ENCODE measurements at regions not wholly inside any gene's neighbourhood (a gene's known extent, or its start where the extent isn't known, plus 50 kb on each side); places are given as distances from the start of the nearest gene placed in this dataset.

DNA sequence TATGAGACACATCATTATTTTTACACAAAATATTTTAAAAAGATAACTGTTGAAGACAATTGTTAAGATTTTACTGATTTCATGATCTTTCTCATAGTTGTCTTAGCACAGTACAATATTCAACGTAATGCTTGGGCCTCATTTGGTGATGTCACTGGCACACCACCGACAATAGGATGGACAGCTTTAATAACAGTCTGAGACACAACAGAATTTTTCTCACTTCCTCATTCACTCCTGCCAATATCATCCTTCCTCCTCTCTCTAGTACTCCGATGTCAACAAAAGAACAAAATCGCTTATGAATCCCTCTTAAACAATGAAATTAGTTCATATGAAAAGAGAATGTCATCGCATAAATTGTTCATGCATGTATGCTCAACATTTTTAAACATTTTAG, 461.9 kb upstream of the CDH7 start:
- intact Hi-C loops (cut with micrococcal nuclease), result no loop called here

DNA sequence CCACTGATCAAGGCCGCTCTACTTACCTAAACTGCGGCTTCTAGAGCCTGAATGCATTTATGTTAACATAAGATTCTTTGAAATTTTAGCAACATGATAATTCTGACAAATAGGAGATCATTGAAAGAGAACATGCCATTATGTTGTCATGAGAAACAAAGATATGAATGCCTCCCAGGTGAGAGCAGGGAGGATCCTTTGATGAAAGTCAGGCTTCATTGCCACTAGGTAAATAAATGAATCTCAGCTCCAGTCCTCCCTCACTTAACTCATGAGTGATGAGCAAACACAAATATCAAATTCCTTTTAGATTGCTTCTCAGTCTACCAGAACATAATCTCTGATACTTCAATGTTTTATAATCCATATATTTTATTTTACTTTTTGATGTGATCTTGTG, 463.2 kb upstream of the CDH7 start:
- intact Hi-C loops (cut with micrococcal nuclease), result no loop called here

DNA sequence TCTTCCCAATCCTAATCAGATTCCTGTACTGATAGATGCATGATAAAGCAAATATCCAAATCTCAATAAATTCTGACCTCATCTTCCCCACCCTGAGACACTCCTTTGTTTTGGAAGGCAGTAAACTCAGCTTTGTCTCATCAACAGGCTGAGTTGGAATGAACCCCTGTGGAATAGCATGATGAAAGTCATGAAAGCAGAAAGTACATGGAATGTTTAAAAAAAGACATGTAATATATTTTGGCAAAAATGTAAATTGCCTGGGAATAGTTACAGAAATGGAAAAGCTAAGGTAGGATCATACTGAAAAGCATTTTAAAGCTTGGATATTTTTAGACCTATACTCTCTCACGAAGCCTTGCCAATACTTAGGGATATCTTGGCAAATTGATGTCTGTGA, 468.7 kb upstream of the CDH7 start:
- intact Hi-C loops (cut with micrococcal nuclease), result no loop called here

DNA sequence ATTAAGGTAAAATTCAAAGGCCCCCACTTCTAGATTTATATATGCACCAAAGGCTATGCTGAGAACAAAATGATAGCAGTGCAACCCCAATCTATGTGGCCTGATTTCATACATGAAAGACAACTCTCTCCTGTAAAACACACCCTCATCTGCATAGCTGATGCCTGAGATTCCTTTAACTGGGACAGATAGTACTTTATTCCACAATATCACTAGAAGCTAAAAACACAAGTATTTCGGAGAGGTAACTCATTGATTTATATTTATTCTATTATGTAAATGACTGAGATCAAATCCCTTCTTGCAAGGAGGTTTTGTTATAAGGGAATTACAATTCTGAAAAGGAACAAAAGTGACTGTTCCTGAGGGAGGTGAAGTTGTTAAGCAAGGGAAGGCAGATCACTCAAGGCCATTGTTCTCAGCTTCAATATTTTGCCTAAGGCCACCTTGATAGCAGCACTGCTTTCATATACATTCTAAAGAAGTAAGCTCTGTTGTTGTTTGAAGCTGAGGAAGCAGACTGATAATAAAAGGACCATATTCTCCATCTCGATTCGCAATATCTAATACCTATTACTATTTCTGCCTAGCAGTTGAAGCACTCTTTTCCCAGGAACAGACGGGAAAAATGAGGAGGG, 471.0 kb upstream of the CDH7 start:
- intact Hi-C loops (cut with micrococcal nuclease), result no loop called here

DNA sequence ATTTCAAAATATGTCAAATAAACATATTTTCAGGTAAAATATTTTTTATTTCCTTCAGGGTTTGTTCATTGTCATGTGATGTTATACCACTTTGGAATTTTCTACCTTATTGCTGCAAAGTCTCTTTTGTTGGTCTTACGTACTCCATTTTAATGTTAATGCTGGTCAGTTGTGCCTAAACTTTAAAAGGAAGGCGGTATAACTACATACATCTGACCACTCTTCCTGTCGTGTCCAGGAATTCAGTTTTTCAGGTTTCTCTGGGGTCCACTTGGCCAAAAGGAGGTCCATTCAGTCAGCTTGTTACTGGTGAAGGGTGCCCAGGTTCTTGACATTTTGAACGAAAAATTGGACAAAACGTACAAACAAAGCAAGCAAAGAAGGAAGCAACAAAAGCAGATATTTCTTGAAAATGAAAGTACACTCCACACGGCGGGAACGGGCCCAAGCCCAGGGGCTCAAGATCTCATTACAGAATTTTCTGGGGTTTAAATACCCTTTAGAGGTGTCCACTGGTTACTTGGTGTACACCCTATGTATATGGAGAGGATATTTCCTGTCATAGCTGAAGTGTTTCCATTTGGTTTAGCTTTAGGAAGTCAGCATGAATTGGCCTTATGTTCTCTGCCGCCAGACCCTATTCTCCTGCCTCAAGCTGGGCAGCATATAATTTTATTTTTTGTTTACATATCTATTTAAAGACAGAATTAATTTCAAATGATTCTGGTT, 471.7 kb upstream of the CDH7 start:
- intact Hi-C loops (cut with micrococcal nuclease), result no loop called here

DNA sequence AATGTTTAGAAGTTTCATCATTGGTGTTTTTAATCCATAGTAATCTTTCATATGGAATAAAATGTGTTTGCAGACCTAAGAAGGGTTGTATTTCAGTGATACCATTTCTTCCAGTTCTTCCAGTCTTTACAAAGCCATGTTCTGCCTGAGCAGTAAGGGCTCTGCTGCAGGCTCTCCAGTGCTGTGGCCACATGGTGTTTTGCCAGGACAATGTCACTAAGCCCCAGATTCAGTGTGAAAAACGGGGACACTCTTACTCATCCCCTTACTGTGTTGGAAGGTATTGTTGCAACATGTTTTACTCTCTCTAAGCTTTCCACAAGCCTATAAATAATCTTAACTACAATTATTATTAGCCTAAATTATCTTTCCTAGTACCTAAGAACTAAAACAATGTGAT, 481.4 kb upstream of the CDH7 start:
- intact Hi-C loops (cut with micrococcal nuclease), result no loop called here

DNA sequence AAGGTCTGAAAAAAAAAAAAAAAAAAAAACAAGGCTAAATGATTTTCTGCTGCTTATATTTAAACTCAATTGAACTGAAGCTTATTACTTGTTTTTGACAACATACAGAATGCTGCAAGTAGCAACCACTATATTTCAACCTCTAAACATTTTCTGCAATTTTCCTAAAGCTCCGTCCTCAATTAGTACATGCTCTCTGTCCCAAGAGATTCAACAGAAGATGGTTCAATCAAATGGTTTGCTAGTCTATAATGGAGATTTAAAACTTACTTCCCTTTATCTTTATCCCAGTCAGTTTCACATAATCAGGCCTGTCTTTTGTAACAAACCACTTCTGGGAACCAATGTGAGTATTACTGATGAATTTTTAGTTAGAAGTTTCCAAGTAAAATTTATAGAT, 485.1 kb upstream of the CDH7 start:
- intact Hi-C loops (cut with micrococcal nuclease), result no loop called here

DNA sequence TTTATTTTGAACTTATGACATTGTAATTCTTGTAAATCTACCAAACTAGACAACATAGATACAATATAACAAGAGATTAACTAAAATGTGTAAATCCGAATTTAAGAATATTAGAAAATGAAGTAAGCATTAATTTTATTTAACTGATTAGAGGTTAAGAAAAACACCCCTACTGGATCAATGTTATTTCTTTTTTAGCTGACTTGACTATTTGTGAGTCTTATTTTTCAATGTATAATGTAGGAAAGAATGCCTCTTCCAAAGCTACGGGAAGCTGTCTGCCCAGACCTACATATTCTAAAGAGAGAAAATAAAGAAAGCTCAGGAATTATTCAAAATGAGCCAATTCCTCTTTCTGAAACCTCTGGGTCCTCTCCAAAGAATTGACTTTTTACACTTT, 490.8 kb upstream of the CDH7 start:
- intact Hi-C loops (cut with micrococcal nuclease), result no loop called here

DNA sequence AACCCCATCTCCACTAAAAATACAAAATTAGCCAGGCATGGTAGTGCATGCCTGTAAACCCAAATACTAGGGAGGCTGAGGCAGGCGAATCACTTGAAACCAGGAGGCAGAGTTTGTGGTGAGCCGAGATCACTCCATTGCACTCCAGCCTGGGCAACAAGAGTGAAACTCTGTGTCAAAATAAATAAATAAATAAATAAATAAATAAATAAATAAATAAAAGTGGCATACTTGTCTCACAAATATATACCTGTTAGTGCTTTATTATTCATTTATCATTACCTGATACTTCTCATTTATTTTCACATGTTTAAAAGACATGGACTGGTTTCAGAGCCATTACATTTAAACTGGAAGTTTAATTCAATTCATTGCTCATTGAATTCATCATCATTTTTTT, 491.4 kb upstream of the CDH7 start:
- intact Hi-C loops (cut with micrococcal nuclease), result no loop called here

DNA sequence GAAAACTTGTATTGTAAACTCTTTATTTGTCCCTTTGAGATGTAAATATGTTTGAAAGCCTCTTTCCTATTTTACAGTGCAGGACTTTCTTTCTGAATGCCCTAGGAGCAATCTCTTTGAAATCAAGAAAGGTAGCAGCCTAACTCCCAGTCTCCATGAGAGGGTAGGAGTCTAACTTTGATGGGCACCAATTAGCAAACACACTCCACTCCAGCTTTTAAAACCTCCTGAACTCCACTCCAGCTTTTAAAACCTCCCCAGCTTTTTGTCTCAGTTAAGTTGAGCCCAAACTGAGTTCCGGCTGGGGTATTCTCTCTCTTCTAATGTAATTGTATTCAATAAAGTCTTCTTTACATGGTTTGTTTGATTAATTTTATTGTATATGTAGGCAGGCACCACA, 493.7 kb upstream of the CDH7 start:
- intact Hi-C loops (cut with micrococcal nuclease), result no loop called here

DNA sequence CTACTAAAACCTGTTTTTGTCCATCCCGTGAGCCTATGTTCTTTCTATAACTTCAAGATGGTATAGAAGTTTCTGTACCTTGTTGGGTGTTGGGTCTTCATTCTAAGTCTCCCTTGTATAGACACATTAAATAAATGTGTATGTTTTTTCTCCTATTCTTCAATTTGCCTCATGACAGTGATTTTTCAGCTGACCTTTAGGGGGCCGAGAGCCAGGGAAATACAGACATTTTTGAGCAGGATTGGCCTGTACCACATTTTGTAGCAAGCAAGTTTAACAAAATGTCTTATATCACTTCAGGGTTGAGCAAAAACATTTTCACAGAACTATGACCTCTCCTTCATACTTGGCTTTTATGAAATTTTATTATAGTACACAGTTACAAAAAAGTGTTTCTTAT, 495.4 kb upstream of the CDH7 start:
- intact Hi-C loops (cut with micrococcal nuclease), result no loop called here

DNA sequence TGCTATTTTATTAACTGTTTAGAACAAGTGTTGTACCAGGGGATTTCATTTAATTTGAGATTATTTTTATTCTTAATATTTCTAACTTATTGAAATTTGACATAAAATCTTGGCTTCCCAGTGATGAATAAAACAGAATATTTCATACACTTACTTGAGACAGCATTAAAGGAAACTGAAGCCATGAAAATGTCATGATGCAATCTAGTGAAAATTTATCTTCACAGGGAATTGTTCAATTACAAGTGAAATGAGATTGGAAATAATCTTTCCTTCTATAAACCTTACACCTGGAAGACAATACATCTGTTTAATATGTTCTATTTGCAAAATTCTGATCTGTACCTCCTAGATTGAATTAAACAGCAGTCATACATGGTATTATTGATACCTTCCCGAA, 511.0 kb upstream of the CDH7 start:
- intact Hi-C loops (cut with micrococcal nuclease), result no loop called here

DNA sequence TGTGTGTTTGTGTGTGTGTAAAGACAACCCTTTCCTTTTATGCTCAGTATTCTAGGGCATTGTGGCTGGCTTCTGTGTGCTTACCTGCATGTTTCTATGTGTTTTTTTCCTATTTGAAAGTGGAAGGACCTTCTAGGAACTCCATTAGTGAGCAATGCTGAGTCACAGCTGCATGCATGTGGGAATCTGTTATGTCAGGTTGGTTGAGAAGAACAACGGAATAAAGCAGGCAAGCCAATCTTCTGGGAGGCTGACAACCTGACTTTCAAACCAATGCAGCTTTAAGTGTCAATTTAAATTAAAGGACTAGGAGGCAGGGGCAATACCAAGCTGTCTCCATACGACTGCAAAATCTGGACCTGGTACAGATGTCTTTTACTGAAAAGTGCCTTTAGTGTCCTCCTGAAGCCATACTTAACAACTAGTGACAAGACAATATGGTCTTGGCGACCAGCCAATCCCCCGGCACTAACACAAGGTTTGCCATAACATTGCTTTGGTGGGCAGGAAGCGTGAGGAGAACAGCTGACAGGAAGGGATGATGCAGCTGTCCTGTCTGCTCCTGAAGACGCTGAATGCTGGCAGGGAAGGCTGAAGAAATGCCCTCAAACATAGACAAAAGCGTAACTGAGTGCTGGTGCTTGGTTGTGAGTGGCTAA, 514.7 kb upstream of the CDH7 start:
- intact Hi-C loops (cut with micrococcal nuclease), result no loop called here

DNA sequence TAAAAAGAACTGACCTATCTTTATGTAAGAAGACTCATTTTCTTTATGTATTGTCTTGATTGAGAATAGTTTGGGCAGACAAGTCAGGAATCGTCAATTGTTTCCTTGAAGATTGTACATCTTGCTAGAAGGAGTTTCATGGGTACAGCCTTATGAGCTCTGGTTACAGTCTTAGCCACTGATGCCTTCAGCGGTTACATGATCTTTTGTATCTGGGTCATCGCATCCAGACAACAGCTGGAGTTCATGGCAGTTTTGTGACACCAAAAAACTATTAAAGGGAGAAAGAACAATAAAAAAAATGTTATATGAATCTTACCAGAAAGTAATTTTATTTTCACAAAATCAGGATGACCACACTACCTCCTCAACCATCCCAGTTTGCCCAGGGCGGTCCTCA, 520.5 kb upstream of the CDH7 start:
- intact Hi-C loops (cut with micrococcal nuclease), result no loop called here

DNA sequence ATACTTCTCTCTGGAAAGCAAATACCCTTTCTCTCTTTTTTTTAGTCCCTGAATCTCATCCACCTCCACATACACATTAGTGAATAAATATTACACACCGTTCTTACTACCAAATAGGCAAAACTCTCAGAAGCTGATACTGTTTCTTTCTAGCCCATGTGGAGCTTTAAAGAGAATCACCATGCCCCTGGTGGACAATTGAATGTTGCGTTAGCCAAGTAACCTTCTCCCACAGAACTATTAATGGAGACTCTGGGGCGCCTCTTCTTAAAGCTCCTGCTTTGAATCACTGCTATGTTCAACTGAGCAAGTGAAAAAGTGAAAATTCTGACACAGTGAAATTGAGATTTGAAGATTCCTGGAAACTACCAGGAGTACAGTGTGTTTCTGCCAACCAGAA, 522.8 kb upstream of the CDH7 start:
- intact Hi-C loops (cut with micrococcal nuclease), result no loop called here

DNA sequence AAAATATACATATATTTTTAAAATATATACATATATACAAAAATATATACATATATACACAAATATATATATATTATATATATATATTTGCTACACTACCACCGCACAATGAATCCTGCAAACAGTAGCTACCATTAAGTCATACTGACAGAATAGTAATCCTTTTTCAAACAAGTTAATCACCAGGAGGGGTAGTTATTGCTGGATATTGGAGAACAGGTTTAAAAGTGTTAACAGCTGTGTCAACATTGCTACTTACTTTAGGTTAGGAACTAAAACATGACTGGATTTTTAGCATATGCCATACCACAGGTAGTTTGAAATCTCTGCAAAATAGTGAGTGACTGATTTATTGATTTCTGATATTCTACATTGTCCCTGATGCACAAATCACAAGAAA, 529.1 kb upstream of the CDH7 start:
- intact Hi-C loops (cut with micrococcal nuclease), result no loop called here

DNA sequence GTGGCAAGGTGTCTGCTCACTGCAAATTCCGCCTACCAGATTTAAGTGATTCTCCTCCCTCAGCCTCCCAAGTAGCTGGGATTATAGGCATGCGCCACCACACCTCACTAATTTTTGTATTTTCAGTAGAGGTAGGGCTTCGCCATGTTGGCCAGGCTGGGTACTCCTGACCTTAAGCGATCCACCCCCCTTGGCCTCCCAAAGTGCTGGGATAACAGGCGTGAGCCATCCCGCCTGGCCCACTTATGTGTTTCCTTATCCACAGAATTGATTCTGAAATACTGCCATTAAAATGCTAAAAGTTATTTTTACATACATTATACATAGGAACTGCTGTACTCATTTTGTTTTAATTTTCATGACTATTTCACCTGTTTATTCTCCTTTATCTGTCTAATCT, 529.7 kb upstream of the CDH7 start:
- intact Hi-C loops (cut with micrococcal nuclease), result no loop called here

DNA sequence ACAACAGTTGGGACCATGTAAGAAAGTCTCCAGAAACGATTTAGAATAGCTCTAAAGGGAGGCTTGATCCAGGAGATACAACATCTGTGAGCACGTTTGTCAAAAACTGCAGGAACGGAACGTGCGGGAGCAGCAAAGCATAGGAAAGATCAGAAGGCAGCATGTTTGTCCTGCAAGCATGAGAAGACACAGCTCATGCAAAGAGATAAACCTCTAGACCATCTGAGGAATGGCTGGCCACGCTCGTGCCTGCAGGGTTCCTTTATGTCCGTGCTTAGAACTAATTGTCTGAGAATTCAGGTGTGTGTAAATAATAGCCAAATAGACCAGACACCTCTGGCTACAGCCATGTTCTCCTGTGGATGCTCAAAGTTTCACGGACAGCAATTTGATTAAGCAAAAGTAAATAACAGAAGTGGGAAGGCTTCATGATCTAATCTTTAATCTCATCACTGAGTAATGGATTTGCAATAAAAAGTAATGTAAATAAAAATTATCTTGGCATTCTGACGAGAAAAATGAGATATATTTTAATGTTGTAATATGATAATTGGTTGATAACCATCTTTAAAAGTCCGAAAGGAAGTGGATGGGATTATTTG, 534.8 kb upstream of the CDH7 start:
- intact Hi-C loops (cut with micrococcal nuclease), result no loop called here

DNA sequence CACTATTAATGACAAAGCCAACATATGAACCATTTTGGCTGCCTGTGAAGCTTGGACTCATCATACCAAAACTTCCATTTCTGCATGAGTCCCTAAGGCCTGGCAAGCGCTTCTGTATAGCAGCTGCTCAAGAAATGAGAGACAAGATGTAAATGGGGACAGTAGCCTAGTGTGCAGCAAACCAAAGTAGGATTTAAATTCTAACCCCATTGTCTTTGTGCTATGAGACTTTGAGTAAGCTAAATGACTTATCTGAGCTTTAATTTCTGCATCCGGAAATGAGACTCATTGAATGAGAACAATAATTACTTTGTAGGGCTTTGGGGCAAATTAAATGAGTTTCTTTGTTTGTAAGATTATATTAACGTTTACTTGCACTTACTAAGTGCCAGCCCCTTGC, 536.4 kb upstream of the CDH7 start:
- intact Hi-C loops (cut with micrococcal nuclease), result no loop called here

DNA sequence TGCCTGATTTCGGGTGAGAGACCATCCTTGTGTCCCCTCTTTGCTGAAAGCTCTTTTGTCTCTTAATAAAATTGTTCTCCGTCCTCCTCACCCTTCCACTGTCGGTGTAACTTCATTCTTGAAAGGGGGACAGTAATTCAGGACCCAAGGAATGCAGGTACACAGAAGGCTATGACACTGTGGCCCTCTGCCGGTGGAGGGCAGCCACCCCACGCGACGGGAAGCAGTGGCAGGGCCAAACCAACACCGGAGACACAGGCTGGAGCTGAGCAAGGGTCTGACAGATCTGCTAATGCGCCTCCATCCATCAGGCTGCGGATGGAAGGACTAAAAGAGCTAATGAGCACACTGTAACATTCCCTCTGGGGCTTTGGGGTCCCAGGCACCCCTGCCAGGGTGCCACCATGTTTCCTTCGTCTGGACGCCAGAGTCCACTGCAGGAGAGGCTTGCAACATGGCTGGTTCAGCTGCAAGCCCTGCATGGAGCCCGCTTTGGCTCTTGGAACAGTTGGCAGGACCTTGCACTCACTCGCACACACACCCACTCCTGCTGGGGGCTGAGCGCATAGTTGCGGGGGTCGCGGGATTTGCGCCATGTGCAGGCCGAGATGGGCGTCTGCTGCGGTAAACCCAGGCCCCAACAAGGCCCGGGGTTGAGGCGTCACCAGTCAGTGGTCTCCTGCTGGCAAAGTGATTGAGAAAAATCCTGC, 544.1 kb upstream of the CDH7 start:
- intact Hi-C loops (cut with micrococcal nuclease), result no loop called here

DNA sequence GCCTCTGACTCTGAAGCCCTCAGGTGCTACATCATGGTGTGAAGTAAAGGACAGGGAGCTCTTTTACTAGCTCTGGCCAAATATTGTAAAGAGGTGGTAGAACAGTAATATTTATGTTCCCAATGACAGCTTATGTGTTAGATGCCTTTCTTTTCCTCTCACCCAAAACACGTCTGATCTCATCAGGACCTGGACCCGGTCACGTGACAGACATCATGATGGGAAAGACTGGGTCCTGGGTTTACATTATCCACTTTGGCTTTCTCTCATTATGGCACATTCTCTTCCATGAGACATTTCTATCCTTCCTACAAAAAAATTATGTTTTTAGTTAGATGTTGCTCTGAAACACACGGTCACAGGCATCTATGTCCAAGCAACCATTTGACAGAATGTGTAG, 548.7 kb upstream of the CDH7 start:
- intact Hi-C loops (cut with micrococcal nuclease), result no loop called here

DNA sequence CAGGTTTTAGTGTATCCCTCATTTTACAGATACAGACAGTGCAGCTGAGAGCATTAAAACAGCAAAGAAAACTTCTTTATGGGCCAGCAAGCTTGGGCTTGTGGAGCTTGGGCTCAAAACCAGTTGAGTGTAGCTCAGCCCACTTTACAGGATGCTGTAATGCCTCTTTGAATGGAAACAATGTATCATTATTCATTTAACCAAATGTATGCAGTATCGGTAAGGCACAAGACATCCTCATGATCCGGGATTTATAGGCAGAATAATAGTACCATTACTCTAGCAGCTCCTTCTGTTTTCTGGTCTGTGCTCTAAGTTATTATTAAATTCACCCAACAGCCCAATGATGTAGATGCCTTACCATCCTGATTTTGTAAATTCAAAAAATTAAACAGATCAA, 575.1 kb upstream of the CDH7 start:
- intact Hi-C loops (cut with micrococcal nuclease), result no loop called here

Data from T-helper 2 cell treated with Interferon-gamma antibody and Interleukin-4, amounts not matched to agents 100 ng/mL and 5 ng/mL, for 36 hours (primary cell).